ENCODE measurements at regions not wholly inside any gene's neighbourhood (a gene's known extent, or its start where the extent isn't known, plus 50 kb on each side); places are given as distances from the start of the nearest gene placed in this dataset.

DNA sequence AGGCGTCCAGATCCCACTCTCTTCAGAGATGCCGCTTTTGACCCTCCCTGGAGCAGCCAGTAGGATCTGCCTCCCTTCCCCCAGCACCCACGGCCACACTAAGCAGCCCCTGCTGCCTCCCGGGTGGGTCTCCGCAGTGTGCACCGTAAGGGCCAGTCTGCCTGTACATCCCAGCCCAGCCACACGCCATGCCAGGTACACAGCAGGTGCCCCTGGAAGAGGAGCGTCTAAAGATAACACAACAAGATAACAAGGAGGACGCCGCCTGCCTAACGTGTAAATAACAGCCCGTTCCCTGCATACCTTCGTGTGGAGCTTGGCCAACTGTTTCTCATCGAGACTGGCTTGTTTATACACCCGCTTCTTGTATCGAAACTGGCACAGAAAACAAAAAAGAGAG is 139.4 kb downstream of the SHANK2 start:
- TF ChIP-seq, protein P1, sequence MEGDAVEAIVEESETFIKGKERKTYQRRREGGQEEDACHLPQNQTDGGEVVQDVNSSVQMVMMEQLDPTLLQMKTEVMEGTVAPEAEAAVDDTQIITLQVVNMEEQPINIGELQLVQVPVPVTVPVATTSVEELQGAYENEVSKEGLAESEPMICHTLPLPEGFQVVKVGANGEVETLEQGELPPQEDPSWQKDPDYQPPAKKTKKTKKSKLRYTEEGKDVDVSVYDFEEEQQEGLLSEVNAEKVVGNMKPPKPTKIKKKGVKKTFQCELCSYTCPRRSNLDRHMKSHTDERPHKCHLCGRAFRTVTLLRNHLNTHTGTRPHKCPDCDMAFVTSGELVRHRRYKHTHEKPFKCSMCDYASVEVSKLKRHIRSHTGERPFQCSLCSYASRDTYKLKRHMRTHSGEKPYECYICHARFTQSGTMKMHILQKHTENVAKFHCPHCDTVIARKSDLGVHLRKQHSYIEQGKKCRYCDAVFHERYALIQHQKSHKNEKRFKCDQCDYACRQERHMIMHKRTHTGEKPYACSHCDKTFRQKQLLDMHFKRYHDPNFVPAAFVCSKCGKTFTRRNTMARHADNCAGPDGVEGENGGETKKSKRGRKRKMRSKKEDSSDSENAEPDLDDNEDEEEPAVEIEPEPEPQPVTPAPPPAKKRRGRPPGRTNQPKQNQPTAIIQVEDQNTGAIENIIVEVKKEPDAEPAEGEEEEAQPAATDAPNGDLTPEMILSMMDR (IDR thresholded peaks at IDR 0.05; ENCODE audit: borderline replicate concordance, extremely low read depth, low read length, poor library complexity, severe bottlenecking), result no peak
- no peak for TF ChIP-seq EZH2 (IDR thresholded peaks at IDR 0.05; ENCODE audit: borderline replicate concordance, low read depth, low read length, severe bottlenecking)

Measured in DND-41 (cell line).